Prostate gland (tissue), 2 donors: ENCODE measurements at regions not wholly inside any gene's neighbourhood (a gene's known extent, or its start where the extent isn't known, plus 50 kb on each side); places are given as distances from the start of the nearest gene placed in this dataset.

Source experiments
- DNase-seq: peaks from one replicate; pipeline ENCODE4 v3.0.0-alpha.2; 2019; ENCODE audit warnings: low spot score
- H3K27ac ChIP-seq, 2 donors: fragments of 200-600 bp; sonication (generic); 2 replicates each; pipeline ENCODE4 v1.5.1; 2017 to 2019
- H3K27me3 ChIP-seq: fragments of 200-600 bp; sonication (generic); replicated peaks from 2 replicates; pipeline ENCODE4 v1.5.1; 2019; ENCODE audit not compliant: insufficient read depth
- H3K36me3 ChIP-seq, 2 donors: fragments of 200-600 bp; sonication (generic); 1 replicate in 1 of 2; 2 replicates in 1 of 2; pipeline versions ENCODE4 v1.5.1 to v1.8.1; 2017 to 2019
- H3K4me1 ChIP-seq: fragments of 200-600 bp; sonication (generic); replicated peaks from 2 replicates; pipeline ENCODE4 v1.5.1; 2019
- H3K4me3 ChIP-seq, 2 donors: fragments of 200-600 bp; sonication (generic); 2 replicates each; pipeline ENCODE4 v1.5.1; 2017 to 2019
- H3K9me3 ChIP-seq: fragments of 200-600 bp; sonication (generic); 2 replicates; pipeline ENCODE4 v1.5.1; 2017
- CTCF ChIP-seq, 4 experiments: fragments of 200-600 bp in 2 of 4; fragments of 450-650 bp in 2 of 4; sonication (generic) in 2 of 4; IDR thresholded peaks; 1 replicate in 3 of 4; 2 replicates in 1 of 4; pipeline ENCODE4 v1.5.1; 2016 to 2019; ENCODE audit warnings: antibody characterized with exemption in 4 of 4, mild to moderate bottlenecking in 2 of 4, moderate library complexity in 2 of 4
- POLR2A ChIP-seq: fragments of 450-650 bp; IDR thresholded peaks from one replicate; pipeline ENCODE4 v1.6.1; 2016; ENCODE audit warnings: antibody characterized with exemption, mild to moderate bottlenecking
- POLR2AphosphoS5 ChIP-seq: sonication (generic); formaldehyde crosslinking; IDR thresholded peaks from one replicate; pipeline ENCODE4 v1.6.1; 2017; ENCODE audit warnings: antibody characterized with exemption
- WGBS: methylation state at CpG from one replicate; pipeline ENCODE4 v1.1.5; 2018; 5-methylcytosine and 5-hydroxymethylcytosine counted together
- intact Hi-C: fragments of 100-400 bp; cut with DNase I; formaldehyde crosslinking; loops from one replicate; pipeline ENCODE4 v1.14.2; 2022

- TF ChIP-seq POLR2AphosphoS5, result no peak
- no peak for TF ChIP-seq POLR2A
- TF ChIP-seq CTCF (IDR thresholded peaks at IDR 0.05), result no peak
- DNase-seq, result no peak
- 74% methylated on average over 4 of the region's 4 CpGs for WGBS
- Histone ChIP-seq H3K4me1 (no peaks in the 10 kb centered on the region), H3K36me3 (no peaks in the 10 kb centered on the region), H3K27ac (no peak overlapping the region), H3K9me3 (no peaks in the 10 kb centered on the region), H3K27me3 (no peaks in the 10 kb centered on the region), H3K4me3 (no peak overlapping the region)
- intact Hi-C loops, result no loop called here
Measured at GRCh38 chr4:188650516-188650915, 511.3 kb downstream of the TRIML1 start.

- 83% methylated on average over 5 of the region's 5 CpGs for WGBS
- TF ChIP-seq POLR2AphosphoS5, result no peak
- no peak for TF ChIP-seq CTCF (IDR thresholded peaks at IDR 0.05)
- no peak for TF ChIP-seq POLR2A
- intact Hi-C loops, result no loop called here
- H3K4me1 ChIP-seq, result no peaks in the 10 kb centered on the region
- no peak overlapping the region for H3K27ac ChIP-seq
- H3K9me3 ChIP-seq, result no peaks in the 10 kb centered on the region
- H3K27me3 ChIP-seq, result no peaks in the 10 kb centered on the region
- H3K4me3 ChIP-seq, result no peak overlapping the region
- no peaks in the 10 kb centered on the region for H3K36me3 ChIP-seq
- no peak for DNase-seq
Measured at GRCh38 chr4:188657365-188657764, 518.1 kb downstream of the TRIML1 start.

- intact Hi-C loops, result no loop called here
- TF ChIP-seq POLR2A (no peak), POLR2AphosphoS5 (no peak), CTCF (IDR thresholded peaks at IDR 0.05) (no peak)
- no peaks in the 10 kb centered on the region for H3K4me1 ChIP-seq
- no peaks in the 10 kb centered on the region for H3K36me3 ChIP-seq
- no peaks in the 10 kb centered on the region for H3K9me3 ChIP-seq
- no peak for DNase-seq
- H3K27ac ChIP-seq, result no peak overlapping the region
- no peak overlapping the region for H3K4me3 ChIP-seq
- WGBS, result 90% methylated on average over 43 of the region's 48 CpGs
- H3K27me3 ChIP-seq, result no peaks in the 10 kb centered on the region
Measured at GRCh38 chr4:188658958-188659522, 519.8 kb downstream of the TRIML1 start.

DNA sequence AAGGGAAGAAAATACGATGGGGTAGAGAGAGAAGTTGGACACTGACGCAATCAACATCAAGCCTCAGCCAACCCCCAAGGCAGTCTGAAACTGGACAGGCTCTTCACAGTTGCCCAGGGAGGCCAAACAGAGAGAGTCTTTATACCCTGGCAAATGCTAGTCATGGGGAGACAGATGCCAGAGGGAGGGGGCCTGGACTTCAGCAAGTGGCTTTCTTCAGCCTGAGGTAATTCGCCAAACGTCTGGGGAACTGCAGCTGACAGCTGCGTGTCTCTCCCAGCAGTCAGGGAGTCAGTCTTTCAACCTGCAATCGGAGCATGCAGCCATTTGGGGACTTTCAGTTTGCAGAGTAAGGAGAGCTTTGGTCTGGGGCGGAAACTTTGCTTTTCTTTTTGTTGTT is 521.6 kb downstream of the TRIML1 start:
- Histone ChIP-seq H3K9me3 (no peaks in the 10 kb centered on the region), H3K27ac (no peak overlapping the region), H3K4me3 (no peak overlapping the region), H3K4me1 (no peaks in the 10 kb centered on the region), H3K27me3 (no peaks in the 10 kb centered on the region), H3K36me3 (no peaks in the 10 kb centered on the region)
- TF ChIP-seq POLR2AphosphoS5 (no peak), POLR2A (no peak), CTCF (IDR thresholded peaks at IDR 0.05) (no peak)
- 89% methylated on average over 7 of the region's 7 CpGs for WGBS
- no peak for DNase-seq
- intact Hi-C loops, result no loop called here

DNA sequence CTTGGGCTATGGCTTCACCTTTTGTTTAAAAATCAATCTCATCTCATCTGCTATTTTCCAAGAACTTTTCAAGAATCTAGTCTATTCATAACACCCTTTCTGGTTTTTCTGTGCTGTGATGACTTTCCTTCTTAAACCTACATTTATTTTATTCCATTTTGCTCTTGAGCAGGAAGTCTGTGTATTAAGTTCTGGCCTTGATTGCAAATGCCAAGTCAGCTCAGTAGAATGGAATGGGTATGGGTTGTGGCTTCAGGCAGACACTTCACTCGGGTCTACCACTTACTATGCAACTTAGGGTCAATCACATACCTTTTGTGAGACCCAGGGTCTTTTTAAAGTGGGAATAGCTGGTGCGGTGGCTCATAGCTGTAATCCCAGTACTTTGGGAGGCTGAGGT is 522.3 kb downstream of the TRIML1 start:
- Histone ChIP-seq H3K9me3 (no peaks in the 10 kb centered on the region), H3K27me3 (no peaks in the 10 kb centered on the region), H3K36me3 (no peaks in the 10 kb centered on the region), H3K4me1 (no peaks in the 10 kb centered on the region), H3K4me3 (no peak overlapping the region), H3K27ac (no peak overlapping the region)
- no peak for DNase-seq
- WGBS, result 94% methylated on average over 2 of the region's 2 CpGs
- TF ChIP-seq POLR2A (no peak), POLR2AphosphoS5 (no peak), CTCF (IDR thresholded peaks at IDR 0.05) (no peak)
- intact Hi-C loops, result no loop called here
